NCI-H526 (cell line): ENCODE measurements at regions not wholly inside any gene's neighbourhood (a gene's known extent, or its start where the extent isn't known, plus 50 kb on each side); places are given as distances from the start of the nearest gene placed in this dataset.

ENCODE experiments used
- DNase-seq, 2 experiments: peaks; one replicate each; lab custom pipeline; 2025; lab: John Stamatoyannopoulos, UW

DNA sequence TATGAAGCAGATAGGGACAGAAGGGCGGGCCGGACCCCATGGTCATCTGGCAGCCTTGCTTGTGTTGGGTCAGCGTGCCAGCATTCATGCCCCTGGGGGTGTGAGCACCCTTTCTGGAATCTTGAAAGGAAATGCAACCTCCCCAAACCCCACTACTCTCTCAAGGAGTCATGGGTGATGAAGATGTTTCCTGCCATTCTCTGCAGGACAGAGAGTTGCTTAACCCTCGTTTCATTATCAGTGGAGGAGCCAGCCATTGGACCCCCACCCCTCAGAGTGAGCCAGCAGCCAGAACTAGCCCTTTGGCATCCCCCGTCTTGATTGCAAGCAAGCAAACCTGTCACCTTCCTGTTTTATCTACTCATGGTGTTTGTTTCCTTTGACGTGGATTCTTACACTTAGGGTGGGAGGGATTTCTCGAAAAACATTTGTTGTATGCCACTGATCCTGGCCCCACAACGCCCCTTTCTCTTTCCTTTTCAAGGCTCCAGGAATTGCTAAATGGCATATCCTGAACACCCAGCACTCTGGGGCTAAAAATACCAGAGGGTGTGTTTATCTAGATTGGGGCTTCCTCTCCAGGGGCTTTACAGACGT is 258.3 kb downstream of the ETS1 start:
- no peak for DNase-seq

DNA sequence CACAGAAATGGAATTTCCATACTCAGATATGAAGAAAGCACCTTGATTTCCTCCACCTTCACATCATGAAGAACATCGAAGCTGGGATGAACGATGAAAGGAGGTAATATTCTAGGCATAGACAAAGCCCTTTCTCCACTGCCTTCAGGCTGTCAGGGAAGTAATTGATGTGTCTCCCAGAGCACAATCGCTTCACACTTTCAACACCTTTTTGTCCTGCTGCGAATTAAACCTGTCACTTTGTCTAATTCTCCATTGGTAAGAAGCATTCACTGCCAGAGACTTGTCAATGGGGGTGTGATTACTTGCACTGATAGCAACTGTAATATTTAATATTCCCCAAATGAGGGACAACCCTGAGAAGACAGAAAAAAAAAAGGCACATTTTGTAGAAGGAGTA is 260.1 kb downstream of the ETS1 start:
- no peak for DNase-seq

DNA sequence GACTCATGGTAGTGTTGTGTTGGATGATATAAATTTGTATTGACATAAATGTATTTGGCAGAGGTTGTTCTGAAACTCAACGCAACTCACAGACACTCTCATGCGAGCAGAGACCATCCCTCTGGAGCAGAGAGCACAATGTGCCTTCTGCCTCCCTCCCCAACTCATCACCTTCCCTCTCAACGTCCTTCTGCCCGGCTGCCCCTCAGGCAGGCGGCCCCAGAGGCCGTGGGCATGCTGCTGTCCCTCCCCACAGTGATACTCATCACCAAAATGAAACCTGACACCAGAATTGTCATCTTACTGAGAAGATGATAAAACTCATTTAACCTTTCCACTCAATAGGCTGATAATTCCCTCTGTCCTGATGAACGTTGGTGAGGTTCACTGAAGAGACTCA is 260.6 kb downstream of the ETS1 start:
- no peak for DNase-seq

DNA sequence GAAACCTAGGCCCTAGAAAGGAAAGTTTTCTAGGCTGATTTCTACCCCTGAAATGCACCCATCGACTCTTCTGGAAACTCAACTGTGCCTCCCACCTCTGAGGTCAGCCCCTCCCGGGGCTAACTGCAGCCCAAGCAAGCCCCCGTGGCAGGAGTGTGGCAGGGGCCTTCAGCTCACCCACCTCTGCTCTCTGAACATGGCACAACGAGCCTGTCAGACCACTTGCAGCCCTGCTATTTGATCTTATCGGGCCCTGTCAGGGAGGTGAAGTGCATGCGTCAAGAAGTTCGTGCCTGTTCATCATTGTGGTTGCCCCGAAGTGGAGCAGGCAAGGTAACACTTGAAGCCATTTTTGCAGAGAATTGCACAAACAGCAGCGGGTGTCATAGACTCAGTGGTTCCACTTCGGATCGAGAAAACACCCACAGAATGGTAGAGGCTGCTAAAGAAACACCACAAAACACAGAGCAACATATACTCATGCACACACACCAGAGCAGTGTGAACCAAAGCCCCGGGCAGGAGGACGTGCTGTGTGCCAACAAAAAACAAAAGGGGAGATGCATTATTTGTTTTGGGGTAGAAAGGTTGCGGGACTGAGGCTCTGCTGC is 262.7 kb downstream of the ETS1 start:
- DNase-seq: no peak

- DNase-seq: no peak
Observed at GRCh38 chr11:128324051-128324481, 263.3 kb downstream of the ETS1 start.

DNA sequence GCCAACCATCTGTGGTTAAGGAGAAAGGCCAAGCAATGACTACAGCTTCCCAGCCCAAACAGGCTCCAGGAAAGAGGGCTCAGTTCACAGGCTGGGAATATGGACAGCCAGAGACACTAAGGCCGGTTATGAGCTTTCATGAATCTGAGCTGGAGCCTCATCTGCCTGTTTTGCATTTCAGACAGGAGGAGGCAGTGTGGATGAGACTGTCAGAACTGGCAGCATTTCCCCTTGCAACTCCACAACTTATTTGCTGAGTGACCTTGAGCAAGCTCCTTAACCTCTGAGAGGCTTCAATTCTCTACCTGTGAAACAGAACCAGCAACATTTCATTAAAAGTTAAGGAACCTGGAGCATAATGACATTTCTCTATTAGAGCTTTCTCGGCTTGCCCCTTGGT is 264.0 kb downstream of the ETS1 start:
- peak; percentile 76 to 85 for DNase-seq

DNA sequence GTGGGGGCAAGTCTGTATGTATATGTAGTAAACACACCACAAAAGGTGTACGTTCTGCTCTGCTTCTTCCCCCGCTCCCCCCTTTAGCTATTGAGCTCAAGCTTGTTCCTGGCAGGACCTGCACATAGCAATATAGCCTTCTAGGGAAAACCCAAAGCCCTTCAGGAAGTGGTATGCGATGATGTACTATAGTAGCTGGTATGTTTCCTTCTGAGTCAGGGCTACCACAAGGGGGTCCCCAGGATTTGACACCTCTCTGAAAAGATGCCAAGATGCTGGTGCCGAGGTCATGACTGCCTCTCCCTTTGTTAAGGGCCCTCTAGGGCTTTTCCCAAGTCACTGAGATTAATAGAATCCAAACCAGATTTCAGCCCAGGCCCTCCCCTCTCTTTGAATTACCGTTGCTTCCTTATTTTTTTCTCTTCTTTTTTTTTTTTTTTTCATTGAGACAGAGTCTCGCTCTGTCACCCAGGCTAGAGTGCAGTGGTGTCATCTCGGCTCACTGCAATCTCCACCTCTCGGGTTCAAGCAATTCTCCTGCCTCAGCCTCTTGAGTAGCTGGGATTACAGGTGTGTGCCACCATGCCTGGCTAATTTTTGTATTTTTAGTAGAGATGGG is 268.4 kb downstream of the ETS1 start:
- no peak for DNase-seq

- no peak for DNase-seq
Observed at GRCh38 chr11:128316541-128317227, 270.7 kb downstream of the ETS1 start.

GRCh38 chr11:128315933-128316332 is 271.4 kb downstream of the ETS1 start:
- no peak for DNase-seq

- DNase-seq: no peak
Observed at GRCh38 chr11:128313931-128314330, 273.4 kb downstream of the ETS1 start.

- DNase-seq: no peak
Observed at GRCh38 chr11:128311742-128312719, 275.3 kb downstream of the ETS1 start.

DNA sequence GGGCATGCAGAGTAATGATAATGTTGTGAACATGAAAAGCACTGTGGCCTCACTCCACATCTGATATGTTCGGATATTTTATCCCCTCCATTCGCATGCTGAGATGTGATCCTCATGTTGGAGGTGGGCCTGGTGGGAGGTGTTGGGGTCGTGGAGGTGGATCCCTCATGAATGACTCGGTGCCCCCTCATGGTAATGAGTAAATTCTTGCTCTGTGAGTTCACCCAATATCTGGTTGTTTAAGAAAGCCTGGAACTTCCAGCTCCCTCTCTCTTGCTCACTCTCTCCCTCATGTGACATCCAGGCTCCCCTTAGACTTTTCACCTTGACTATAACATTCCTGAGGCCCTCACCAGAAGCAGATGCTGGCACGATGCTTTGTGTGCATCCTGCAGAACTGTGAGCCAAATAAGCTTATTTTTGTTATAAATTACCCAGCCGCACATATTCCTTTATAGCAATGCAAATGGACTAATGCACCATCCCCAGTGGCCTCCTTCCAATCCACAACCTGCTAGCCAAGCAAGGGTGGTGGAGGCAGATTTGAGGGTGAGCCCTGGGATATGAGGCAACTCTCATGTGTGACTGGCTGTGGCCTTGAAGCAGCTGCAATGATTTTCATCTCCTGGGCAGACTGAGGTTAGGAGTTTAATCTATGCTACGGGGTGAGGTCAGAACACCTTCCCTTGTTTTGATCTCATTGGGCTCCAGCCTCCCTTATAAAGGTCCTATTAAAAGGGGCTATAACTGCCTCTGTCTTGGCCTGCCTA is 276.5 kb downstream of the ETS1 start:
- DNase-seq: no peak

DNA sequence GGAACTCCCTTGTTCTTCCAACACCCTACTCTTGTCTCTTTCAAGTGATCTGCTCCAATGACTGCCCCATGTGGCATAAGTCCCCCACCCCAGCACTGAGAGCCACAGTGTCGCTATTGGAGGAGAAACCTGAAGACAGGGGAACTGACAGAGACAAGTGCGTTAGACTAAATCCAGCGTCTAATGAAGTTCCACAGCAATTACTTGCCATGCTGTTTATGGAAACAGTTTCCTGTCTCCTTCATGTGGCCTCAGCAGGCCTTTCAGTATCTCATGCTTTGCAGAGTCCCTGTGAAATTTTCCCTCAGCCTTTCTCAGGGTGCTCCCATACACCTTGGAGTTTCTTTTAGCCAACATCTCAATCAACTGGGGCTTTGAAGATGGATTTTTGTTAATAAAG is 277.4 kb downstream of the ETS1 start:
- DNase-seq: no peak

- peak; percentile 30 to 65 for DNase-seq
Observed at GRCh38 chr11:128308794-128309193, 278.6 kb downstream of the ETS1 start.

GRCh38 chr11:128305588-128305987 is 281.8 kb downstream of the ETS1 start:
- DNase-seq: no peak

DNA sequence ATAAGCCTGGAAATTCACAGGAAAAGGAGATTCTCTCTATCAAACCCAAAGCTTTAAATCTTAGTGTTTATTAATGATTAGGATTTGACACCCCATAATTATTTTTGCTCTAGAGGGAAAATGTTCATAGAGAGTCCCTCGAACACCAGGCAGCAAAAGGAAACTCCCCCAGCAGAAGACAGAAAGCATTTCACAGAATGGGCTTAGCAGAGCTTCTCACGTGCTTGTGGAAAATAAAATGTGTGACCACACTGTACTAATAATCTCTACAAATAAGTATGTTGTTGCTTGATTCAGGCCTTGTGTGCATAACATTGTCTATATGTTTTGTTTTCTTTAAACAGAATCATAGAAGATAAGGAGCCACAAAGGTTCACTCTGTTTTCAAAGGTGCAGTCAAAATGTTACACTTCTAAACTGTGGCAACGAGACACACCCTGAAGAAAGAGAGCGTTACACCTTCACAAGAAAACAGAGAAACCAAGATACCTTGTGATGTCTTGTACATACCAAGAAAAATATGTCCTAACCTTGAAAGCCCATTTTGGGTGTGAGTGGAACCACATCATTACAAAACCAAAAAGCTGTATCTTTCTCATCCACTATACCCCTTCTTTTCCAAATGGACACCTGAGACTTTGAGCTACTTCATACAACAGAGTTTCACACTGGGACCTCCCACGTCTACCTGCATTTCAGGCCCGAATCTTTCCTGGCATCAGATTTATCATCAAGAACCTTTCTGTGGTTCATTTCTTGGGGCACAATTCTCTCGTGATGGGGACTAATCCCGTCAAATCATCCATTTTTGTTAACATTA is 282.5 kb downstream of the ETS1 start:
- no peak for DNase-seq

GRCh38 chr11:128304116-128304515 is 283.2 kb downstream of the ETS1 start:
- no peak for DNase-seq

GRCh38 chr11:128303383-128303782 is 284.0 kb downstream of the ETS1 start:
- no peak for DNase-seq

DNA sequence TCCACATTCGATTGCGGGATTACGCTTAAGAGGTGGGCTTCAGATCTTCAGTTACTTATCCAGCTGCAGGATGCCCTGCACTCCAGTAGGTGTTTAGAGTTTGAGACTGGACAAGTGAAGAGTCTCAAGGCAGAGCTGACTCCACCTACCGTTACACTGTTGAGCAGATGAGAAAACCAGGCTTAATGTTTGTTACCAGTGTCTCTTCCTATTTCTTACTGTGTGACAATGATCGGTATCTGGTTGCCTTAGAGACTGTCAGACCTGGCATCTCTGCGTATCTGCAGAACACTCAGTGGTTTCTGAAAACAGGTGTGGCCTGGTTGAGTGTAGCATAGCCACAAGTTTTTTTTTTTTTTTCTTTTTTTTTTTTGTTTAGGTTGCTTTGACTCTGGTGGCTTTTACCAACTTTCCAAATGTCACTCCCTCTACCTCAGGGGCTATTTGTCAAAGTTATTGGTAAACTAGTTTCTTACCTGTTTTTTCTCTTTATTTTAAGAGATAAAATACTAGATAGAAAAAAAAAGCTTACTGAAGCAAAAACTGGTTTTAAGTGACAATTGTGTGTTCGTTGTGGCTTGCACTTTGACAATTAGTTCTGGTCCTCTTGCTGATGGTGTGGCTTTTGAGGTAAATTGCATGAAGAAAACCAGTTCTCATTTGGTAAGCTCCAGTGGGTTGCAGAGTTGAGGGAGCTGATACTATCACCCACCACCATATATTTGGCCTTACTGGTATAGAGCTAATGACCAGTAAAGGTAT is 284.8 kb downstream of the ETS1 start:
- DNase-seq: peak; percentile 58 to 66
